Ramos (cell line): ENCODE measurements at regions not wholly inside any gene's neighbourhood (a gene's known extent, or its start where the extent isn't known, plus 50 kb on each side); places are given as distances from the start of the nearest gene placed in this dataset.

Source experiments
- in situ Hi-C: fragments of 300-500 bp; cut with MboI; formaldehyde crosslinking; loops from one replicate; pipeline ENCODE4 v1.14.3; 2022; ENCODE audit warnings: low sequenced_read_pairs; ENCODE audit not compliant: unreplicated experiment

GRCh38 chr10:52927678-52928077, 155.1 kb upstream of the MBL2 start:
- in situ Hi-C loops: no loop called here

- in situ Hi-C loops: no loop called here
Measured at GRCh38 chr10:52923520-52923919, 150.9 kb upstream of the MBL2 start.

GRCh38 chr10:52918714-52919305, 146.2 kb upstream of the MBL2 start:
- in situ Hi-C loops: no loop called here

- in situ Hi-C loops: no loop called here
Measured at GRCh38 chr10:52915391-52915790, 142.8 kb upstream of the MBL2 start.

GRCh38 chr10:52911163-52911562, 138.6 kb upstream of the MBL2 start:
- in situ Hi-C loops: no loop called here

- in situ Hi-C loops: no loop called here
Measured at GRCh38 chr10:52908478-52908877, 135.9 kb upstream of the MBL2 start.

- in situ Hi-C loops: no loop called here
Measured at GRCh38 chr10:52906046-52906445, 133.5 kb upstream of the MBL2 start.

GRCh38 chr10:52903397-52903938, 130.9 kb upstream of the MBL2 start:
- in situ Hi-C loops: no loop called here

GRCh38 chr10:52900593-52900992, 128.0 kb upstream of the MBL2 start:
- in situ Hi-C loops: no loop called here

GRCh38 chr10:52897162-52897561, 124.6 kb upstream of the MBL2 start:
- in situ Hi-C loops: no loop called here

GRCh38 chr10:52895059-52895458, 122.5 kb upstream of the MBL2 start:
- in situ Hi-C loops: no loop called here

- in situ Hi-C loops: no loop called here
Measured at GRCh38 chr10:52890281-52890680, 117.7 kb upstream of the MBL2 start.

- in situ Hi-C loops: no loop called here
Measured at GRCh38 chr10:52889611-52890010, 117.0 kb upstream of the MBL2 start.

- in situ Hi-C loops: no loop called here
Measured at GRCh38 chr10:52883996-52884871, 111.7 kb upstream of the MBL2 start.

GRCh38 chr10:52879091-52879807, 106.7 kb upstream of the MBL2 start:
- in situ Hi-C loops: no loop called here

GRCh38 chr10:52877451-52877850, 104.9 kb upstream of the MBL2 start:
- in situ Hi-C loops: no loop called here

- in situ Hi-C loops: no loop called here
Measured at GRCh38 chr10:52875336-52875735, 102.8 kb upstream of the MBL2 start.

GRCh38 chr10:52874581-52874980, 102.0 kb upstream of the MBL2 start:
- in situ Hi-C loops: no loop called here

- in situ Hi-C loops: no loop called here
Measured at GRCh38 chr10:52871191-52871843, 98.7 kb upstream of the MBL2 start.

GRCh38 chr10:52870562-52870961, 98.0 kb upstream of the MBL2 start:
- in situ Hi-C loops: no loop called here
